HG03442 (cell line): ENCODE measurements at regions not wholly inside any gene's neighbourhood (a gene's known extent, or its start where the extent isn't known, plus 50 kb on each side); places are given as distances from the start of the nearest gene placed in this dataset.
"Not testable (repeated sequence)": the region's sequence is repeated elsewhere in the genome, so short reads cannot be mapped to it uniquely, and the experiment has no call there.

Source experiments
- ATAC-seq: cut with Tn5 transposase; IDR thresholded peaks from one replicate; pipeline ENCODE4 v1.9.1; 2021; ENCODE audit warnings: mild to moderate bottlenecking, moderate library complexity; ENCODE audit not compliant: unreplicated experiment

- no peak for ATAC-seq
Observed at GRCh38 chr11:114928260-114928870, 250.0 kb downstream of the NXPE2 start.

- no peak for ATAC-seq
Observed at GRCh38 chr11:114929351-114930000, 251.1 kb downstream of the NXPE2 start.

- ATAC-seq = no peak
Observed at GRCh38 chr11:114938799-114939198, 260.5 kb downstream of the NXPE2 start.

DNA sequence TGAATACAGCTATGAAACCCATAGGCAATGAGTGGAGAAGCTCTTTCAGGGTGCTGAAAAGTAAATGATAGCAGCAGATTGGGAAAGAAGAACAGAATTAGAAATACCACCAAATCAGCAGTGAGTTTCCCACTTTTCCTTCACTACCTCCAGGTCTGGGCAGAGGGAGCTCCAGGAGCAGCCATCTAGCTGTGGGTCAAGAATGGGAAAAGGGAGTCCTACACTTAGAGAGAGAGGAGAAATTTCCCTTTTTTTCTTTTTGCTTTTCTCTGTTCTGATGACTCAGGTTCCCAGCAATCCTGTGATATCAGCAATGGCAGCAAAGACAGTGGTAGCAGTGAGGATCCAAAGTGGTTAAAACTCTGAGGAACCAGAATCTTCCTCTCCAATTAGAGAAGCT lies 263.9 kb downstream of the NXPE2 start:
- no peak for ATAC-seq

GRCh38 chr11:114949614-114950351 lies 271.5 kb downstream of the NXPE2 start:
- no peak for ATAC-seq

GRCh38 chr11:114953039-114953438 lies 274.7 kb downstream of the NXPE2 start:
- no peak for ATAC-seq

- ATAC-seq = no peak
Observed at GRCh38 chr11:114955923-114956322, 277.6 kb downstream of the NXPE2 start.

DNA sequence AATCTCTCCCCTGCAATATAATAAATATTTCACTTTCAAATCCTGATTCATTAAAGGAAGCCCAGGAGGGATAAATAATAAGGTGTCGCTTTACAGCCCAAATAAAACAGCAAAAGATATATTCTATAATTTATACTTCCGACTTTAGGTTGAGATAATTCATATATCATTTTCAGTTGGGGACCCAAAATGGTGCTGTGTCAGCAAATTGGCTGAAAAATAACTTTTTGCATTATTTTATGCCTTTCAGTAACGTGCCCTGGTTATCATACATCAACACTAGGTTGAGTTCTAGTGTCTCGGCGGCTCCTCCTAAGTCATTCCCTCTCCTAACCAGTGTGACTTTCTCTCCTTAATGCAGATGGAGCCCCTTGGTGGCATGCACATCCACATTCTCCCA lies 278.2 kb downstream of the NXPE2 start:
- ATAC-seq = no peak

DNA sequence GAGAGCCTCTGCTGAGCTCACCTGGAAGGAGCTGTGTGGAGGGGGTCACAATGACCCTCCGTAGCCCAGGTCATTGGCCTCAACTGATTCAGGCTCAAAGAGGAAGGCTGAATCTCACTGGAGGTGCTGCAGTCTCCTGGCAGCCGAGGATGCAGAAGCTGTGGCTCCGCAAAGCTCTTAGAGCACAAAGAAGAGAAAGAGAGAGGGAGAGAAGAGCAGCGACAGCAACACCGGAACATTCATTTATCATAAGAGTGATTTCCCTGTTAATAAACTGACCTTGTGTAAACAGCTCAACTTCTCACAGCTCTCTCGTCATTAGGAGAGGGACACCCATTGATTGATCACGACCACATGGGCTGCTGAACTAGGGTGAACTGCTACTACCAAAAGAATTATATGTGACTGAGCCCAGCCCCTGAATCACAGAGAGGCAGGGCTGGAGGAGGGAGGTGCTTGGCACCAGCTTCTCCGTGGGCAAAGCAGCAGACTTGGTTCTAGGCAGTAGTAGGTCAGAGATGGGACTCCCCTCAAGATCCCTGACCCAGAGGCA lies 281.7 kb downstream of the NXPE2 start:
- no peak for ATAC-seq

GRCh38 chr11:114960819-114961218 lies 282.5 kb downstream of the NXPE2 start:
- ATAC-seq = not testable (repeated sequence)

- no peak for ATAC-seq
Observed at GRCh38 chr11:114964676-114965214, 286.4 kb downstream of the NXPE2 start.

DNA sequence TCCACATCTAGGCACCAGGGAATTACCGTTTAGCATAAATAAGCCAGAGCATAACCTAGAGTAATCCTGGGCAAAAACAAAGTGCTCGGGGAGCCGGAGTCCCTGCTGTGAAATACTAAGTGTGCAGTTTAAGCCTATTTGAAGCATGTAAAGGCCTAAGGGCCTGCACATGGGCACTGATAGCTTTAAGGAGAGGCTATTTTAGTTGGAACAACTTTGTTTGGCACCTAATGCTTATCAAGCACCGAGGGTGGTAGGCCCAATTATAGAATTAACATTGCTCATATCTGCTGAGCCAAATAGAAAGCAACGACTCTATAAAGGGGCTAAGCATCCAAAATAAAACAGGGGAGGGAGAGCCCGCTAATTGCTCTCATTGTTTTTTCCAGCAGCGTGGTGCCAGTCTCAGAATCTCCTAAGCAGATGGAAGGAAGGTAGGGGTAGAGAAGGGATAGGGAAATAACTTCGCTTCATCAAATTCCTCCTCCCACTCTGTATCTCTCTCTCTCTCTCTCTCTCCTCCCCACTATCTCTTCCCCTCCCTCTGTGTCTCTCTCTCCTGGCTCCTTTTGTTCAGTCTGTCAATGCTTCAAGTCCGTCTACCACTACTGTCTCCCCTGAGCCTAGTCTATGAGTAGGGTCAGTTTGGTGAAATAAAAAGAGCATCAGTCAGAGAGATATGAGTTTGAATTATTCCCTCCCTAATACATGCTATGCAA lies 292.8 kb downstream of the NXPE2 start:
- ATAC-seq = no peak

DNA sequence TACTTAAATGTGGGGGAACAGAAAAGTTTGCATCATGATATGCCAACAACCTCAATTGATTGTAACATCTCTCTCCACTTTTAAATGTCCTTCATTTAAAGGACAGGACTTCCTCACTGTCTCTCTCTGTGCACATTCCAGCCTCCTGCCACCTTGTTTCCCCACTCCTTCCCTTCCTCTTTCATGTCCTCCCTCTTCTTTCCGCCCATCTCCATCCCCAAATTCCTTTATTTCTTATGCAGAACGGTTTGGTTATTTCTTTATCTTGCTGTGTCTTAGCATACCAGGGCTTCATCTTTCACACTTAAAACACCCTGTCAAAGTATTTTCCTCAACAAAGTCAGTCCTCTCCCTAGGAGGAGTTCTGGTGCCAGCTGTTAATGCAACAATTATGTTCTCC lies 293.8 kb downstream of the NXPE2 start:
- no peak for ATAC-seq

DNA sequence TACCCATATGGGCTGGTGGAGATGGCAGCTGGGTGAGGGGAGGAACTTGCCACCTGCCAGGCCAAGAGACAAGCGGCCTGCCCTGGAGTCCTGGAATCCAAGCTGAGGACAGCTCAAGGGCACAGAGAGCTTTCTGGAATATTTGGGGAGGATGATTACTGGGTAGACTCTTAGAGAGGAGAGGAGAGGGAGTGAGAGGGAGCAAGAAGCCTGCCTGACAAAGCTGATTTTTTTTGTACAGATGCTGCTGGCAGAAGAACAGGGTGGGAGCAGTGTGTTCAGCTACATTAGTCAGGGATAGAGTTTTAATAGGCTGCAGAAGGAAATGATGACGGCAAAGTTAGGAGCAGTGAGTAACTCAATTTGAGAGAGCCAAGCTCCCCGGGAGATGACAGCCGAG lies 299.3 kb downstream of the NXPE2 start:
- ATAC-seq = no peak

- no peak for ATAC-seq
Observed at GRCh38 chr11:114982141-114982540, 303.8 kb downstream of the NXPE2 start.

- ATAC-seq = no peak
Observed at GRCh38 chr11:114984611-114985163, 306.4 kb downstream of the NXPE2 start.

DNA sequence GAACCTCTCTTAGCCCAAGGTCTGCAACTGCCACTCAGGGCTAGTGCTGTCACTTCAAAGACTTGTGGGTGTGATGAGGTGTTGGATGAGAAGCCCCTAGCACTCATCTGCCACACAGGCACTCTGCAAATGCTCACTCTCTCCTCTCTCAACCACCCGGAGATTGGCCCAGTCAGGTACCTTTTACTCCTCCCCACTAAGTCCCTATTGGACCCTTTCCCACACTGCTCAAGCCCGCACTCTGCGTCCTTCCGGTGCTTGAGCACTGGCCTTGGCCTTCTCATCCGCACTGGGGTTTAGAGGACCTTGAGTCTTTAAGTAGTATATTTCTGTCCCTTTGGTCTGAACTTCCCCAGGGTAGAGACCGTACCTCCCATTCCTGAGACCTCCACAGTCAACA lies 308.0 kb downstream of the NXPE2 start:
- ATAC-seq = no peak

- ATAC-seq = no peak
Observed at GRCh38 chr11:114987186-114987760, 308.9 kb downstream of the NXPE2 start.

- no peak for ATAC-seq
Observed at GRCh38 chr11:114988644-114989043, 310.3 kb downstream of the NXPE2 start.

GRCh38 chr11:114989536-114989935 lies 311.2 kb downstream of the NXPE2 start:
- ATAC-seq = no peak
